Astrocyte (in vitro differentiated cells and primary cell): ENCODE measurements at regions not wholly inside any gene's neighbourhood (a gene's known extent, or its start where the extent isn't known, plus 50 kb on each side); places are given as distances from the start of the nearest gene placed in this dataset.

Source experiments
- DNase-seq: peaks from one replicate; pipeline ENCODE4 v3.0.0-alpha.2; 2010; ENCODE audit warnings: low read depth
- FAIRE-seq: peaks from 2 replicates; lab custom pipeline; 2011; peaks lifted over from hg19 to GRCh38; lab: Jason Lieb, UNC
- H2AFZ ChIP-seq: 2 replicates; pipeline ENCODE4 v1.6.0; 2012; ENCODE audit warnings: low read depth, low read length, inconsistent platforms
- H3K27ac ChIP-seq: 2 replicates; pipeline ENCODE4 v1.5.1; 2011; ENCODE audit warnings: low read depth, low read length, inconsistent platforms
- H3K27me3 ChIP-seq: 2 replicates; pipeline ENCODE4 v1.6.0; 2011; ENCODE audit warnings: low read length, inconsistent platforms; ENCODE audit not compliant: insufficient read depth
- H3K36me3 ChIP-seq: 2 replicates; pipeline ENCODE4 v1.5.1; 2011; ENCODE audit warnings: low read length, inconsistent platforms; ENCODE audit not compliant: insufficient read depth
- H3K4me1 ChIP-seq: 2 replicates; pipeline ENCODE4 v1.5.1; 2011; ENCODE audit warnings: low read length, inconsistent platforms; ENCODE audit not compliant: insufficient read depth
- H3K4me2 ChIP-seq: 2 replicates; pipeline ENCODE4 v1.6.0; 2012; ENCODE audit warnings: low read length, inconsistent platforms
- H3K4me3 ChIP-seq: 2 replicates; pipeline ENCODE4 v1.5.1; 2011; ENCODE audit warnings: low read depth, mild to moderate bottlenecking, low read length, inconsistent platforms; ENCODE audit not compliant: insufficient read depth
- H3K79me2 ChIP-seq: 2 replicates; pipeline ENCODE4 v1.6.0; 2012; ENCODE audit warnings: mild to moderate bottlenecking, low read length, inconsistent platforms; ENCODE audit not compliant: insufficient read depth
- H3K9ac ChIP-seq: 2 replicates; pipeline ENCODE4 v1.6.0; 2012; ENCODE audit warnings: mild to moderate bottlenecking, low read length, inconsistent platforms
- H3K9me3 ChIP-seq: 2 replicates; pipeline ENCODE4 v1.5.1; 2012; ENCODE audit warnings: low read depth, mild to moderate bottlenecking, low read length, inconsistent platforms; ENCODE audit not compliant: insufficient read depth
- H4K20me1 ChIP-seq: 2 replicates; pipeline ENCODE4 v1.6.0; 2012; ENCODE audit warnings: low read length, inconsistent platforms; ENCODE audit not compliant: insufficient read depth
- H3K27ac Mint-ChIP-seq: one replicate; pipeline ENCODE4 v1.8.0; 2021; ENCODE audit warnings: mild to moderate bottlenecking, mixed read lengths; ENCODE audit not compliant: unreplicated experiment
- H3K27me3 Mint-ChIP-seq: one replicate; pipeline ENCODE4 v1.8.0; 2021; ENCODE audit warnings: low read depth, mixed read lengths; ENCODE audit not compliant: unreplicated experiment
- H3K36me3 Mint-ChIP-seq: one replicate; pipeline ENCODE4 v1.8.0; 2021; ENCODE audit warnings: low read depth, mixed read lengths; ENCODE audit not compliant: unreplicated experiment
- H3K4me1 Mint-ChIP-seq: one replicate; pipeline ENCODE4 v1.8.0; 2021; ENCODE audit warnings: low read depth, mixed read lengths; ENCODE audit not compliant: unreplicated experiment
- H3K4me3 Mint-ChIP-seq: one replicate; pipeline ENCODE4 v1.8.0; 2021; ENCODE audit warnings: mild to moderate bottlenecking, moderate library complexity, mixed read lengths; ENCODE audit not compliant: unreplicated experiment
- H3K9me3 Mint-ChIP-seq: one replicate; pipeline ENCODE4 v1.8.0; 2021; ENCODE audit warnings: mild to moderate bottlenecking, mixed read lengths; ENCODE audit not compliant: unreplicated experiment
- CTCF ChIP-seq: IDR thresholded peaks from 2 replicates; pipeline ENCODE4 v1.5.1; 2011; ENCODE audit warnings: low read depth, mild to moderate bottlenecking, inconsistent platforms, low read length, moderate library complexity; ENCODE audit not compliant: insufficient read depth
- EZH2 ChIP-seq: IDR thresholded peaks from 2 replicates; pipeline ENCODE4 v1.6.1; 2012; ENCODE audit warnings: mild to moderate bottlenecking, low read length, inconsistent platforms; ENCODE audit not compliant: insufficient read depth

GRCh38 chr14:104332634-104333270 lies 194.4 kb downstream of the KIF26A start:
- no peak for FAIRE-seq

GRCh38 chr14:104333646-104334423 lies 195.4 kb downstream of the KIF26A start:
- peaks cover 3% of the 10 kb centered on the region for H3K27me3 ChIP-seq
- no peaks in the 10 kb centered on the region for H3K79me2 ChIP-seq
- FAIRE-seq (no peak), DNase-seq (no peak)
- no peak for TF ChIP-seq CTCF
- TF ChIP-seq EZH2, result no peak
- no peak overlapping the region for H3K4me3 ChIP-seq
- H3K27ac ChIP-seq, result no peak overlapping the region
- no peaks in the 10 kb centered on the region for H3K36me3 ChIP-seq
- no peaks in the 10 kb centered on the region for H3K36me3 Mint-ChIP-seq
- H3K27ac Mint-ChIP-seq, result no peak overlapping the region
- H3K4me1 Mint-ChIP-seq, result no peaks in the 10 kb centered on the region
- no peak overlapping the region for H3K4me3 Mint-ChIP-seq
- H3K4me1 ChIP-seq, result no peaks in the 10 kb centered on the region
- no peaks in the 10 kb centered on the region for H4K20me1 ChIP-seq
- H2AFZ ChIP-seq, result no peak overlapping the region
- no peak overlapping the region for H3K4me2 ChIP-seq
- H3K9me3 ChIP-seq, result no peaks in the 10 kb centered on the region
- H3K9ac ChIP-seq, result no peak overlapping the region
- peaks cover 19% of the 10 kb centered on the region for H3K27me3 Mint-ChIP-seq
- H3K9me3 Mint-ChIP-seq, result peaks cover 27% of the 10 kb centered on the region

More at GRCh38 chr14:104332634-104333270, 194.4 kb downstream of the KIF26A start:
- Histone ChIP-seq H3K4me2 (no peak overlapping the region), H3K9ac (no peak overlapping the region), H3K36me3 (no peaks in the 10 kb centered on the region), H4K20me1 (no peaks in the 10 kb centered on the region), H2AFZ (no peak overlapping the region), H3K79me2 (no peaks in the 10 kb centered on the region), H3K27me3 (peaks cover 3% of the 10 kb centered on the region), H3K4me1 (no peaks in the 10 kb centered on the region), H3K4me3 (no peak overlapping the region), H3K27ac (no peak overlapping the region), H3K9me3 (no peaks in the 10 kb centered on the region)
- Mint-ChIP-seq H3K36me3 (no peaks in the 10 kb centered on the region), H3K9me3 (peaks cover 24% of the 10 kb centered on the region), H3K27ac (no peak overlapping the region), H3K4me1 (no peaks in the 10 kb centered on the region), H3K27me3 (peaks cover 18% of the 10 kb centered on the region), H3K4me3 (no peak overlapping the region)
- DNase-seq, result no peak
- TF ChIP-seq EZH2 (no peak), CTCF (no peak)
